GM19328 (cell line): ENCODE measurements at regions not wholly inside any gene's neighbourhood (a gene's known extent, or its start where the extent isn't known, plus 50 kb on each side); places are given as distances from the start of the nearest gene placed in this dataset.
"Not testable (repeated sequence)": the region's sequence is repeated elsewhere in the genome, so short reads cannot be mapped to it uniquely, and the experiment has no call there.

ENCODE experiments used
- ATAC-seq: cut with Tn5 transposase; IDR thresholded peaks from one replicate; pipeline ENCODE4 v1.9.1; 2021; ENCODE audit warnings: mild to moderate bottlenecking, moderate library complexity; ENCODE audit not compliant: unreplicated experiment

GRCh38 chr17:33873201-33873617, 381.9 kb upstream of the CCL2 start:
- no peak for ATAC-seq

GRCh38 chr17:33874617-33875060, 380.4 kb upstream of the CCL2 start:
- no peak for ATAC-seq

GRCh38 chr17:33875973-33876372, 379.1 kb upstream of the CCL2 start:
- no peak for ATAC-seq

- not testable (repeated sequence) for ATAC-seq
Measured at GRCh38 chr17:33882273-33882672, 372.8 kb upstream of the CCL2 start.

GRCh38 chr17:33882677-33883076, 372.4 kb upstream of the CCL2 start:
- ATAC-seq = not testable (repeated sequence)

- no peak for ATAC-seq
Measured at GRCh38 chr17:33888455-33888854, 366.6 kb upstream of the CCL2 start.

- ATAC-seq = no peak
Measured at GRCh38 chr17:33889040-33889439, 366.0 kb upstream of the CCL2 start.

- no peak for ATAC-seq
Measured at GRCh38 chr17:33889766-33890165, 365.3 kb upstream of the CCL2 start.

- no peak for ATAC-seq
Measured at GRCh38 chr17:33892717-33893591, 362.1 kb upstream of the CCL2 start.

GRCh38 chr17:33895491-33895890, 359.6 kb upstream of the CCL2 start:
- ATAC-seq = no peak

GRCh38 chr17:33896263-33896662, 358.8 kb upstream of the CCL2 start:
- ATAC-seq = no peak

- ATAC-seq = no peak
Measured at GRCh38 chr17:33901085-33901484, 354.0 kb upstream of the CCL2 start.

- ATAC-seq = no peak
Measured at GRCh38 chr17:33902901-33903449, 352.1 kb upstream of the CCL2 start.

GRCh38 chr17:33904476-33904875, 350.6 kb upstream of the CCL2 start:
- no peak for ATAC-seq

- ATAC-seq = no peak
Measured at GRCh38 chr17:33905338-33905800, 349.7 kb upstream of the CCL2 start.

- ATAC-seq = no peak
Measured at GRCh38 chr17:33908363-33909064, 346.6 kb upstream of the CCL2 start.

GRCh38 chr17:33910200-33910857, 344.8 kb upstream of the CCL2 start:
- no peak for ATAC-seq

- ATAC-seq = no peak
Measured at GRCh38 chr17:33914125-33914524, 341.0 kb upstream of the CCL2 start.

GRCh38 chr17:33922971-33923370, 332.1 kb upstream of the CCL2 start:
- no peak for ATAC-seq

GRCh38 chr17:33924104-33924503, 331.0 kb upstream of the CCL2 start:
- no peak for ATAC-seq

GRCh38 chr17:33925649-33926048, 329.4 kb upstream of the CCL2 start:
- no peak for ATAC-seq
